ENCODE measurements at regions not wholly inside any gene's neighbourhood (a gene's known extent, or its start where the extent isn't known, plus 50 kb on each side); places are given as distances from the start of the nearest gene placed in this dataset.

DNA sequence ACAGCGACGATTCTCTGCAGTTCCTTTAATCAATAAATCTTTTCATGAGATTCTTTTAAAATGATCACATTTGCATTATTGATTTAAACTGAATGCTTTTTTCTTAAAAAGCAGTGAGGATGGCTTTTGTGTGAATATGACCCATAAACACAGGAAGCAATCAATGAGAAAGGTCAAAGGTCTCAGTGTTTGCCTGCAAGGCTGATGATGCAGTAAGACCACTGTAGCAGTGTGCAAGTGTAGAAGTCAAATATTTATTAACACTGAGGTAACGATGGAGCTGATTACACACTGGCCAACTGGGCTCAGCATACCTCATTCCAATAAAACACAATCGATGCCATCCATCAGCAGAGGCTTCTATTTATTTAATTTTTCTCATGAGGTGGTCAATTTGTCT is 633.5 kb downstream of the DCDC2C start:
- DNase-seq (ENCODE audit: extremely low read depth, low read depth) = no peak
- TF ChIP-seq, protein P1, sequence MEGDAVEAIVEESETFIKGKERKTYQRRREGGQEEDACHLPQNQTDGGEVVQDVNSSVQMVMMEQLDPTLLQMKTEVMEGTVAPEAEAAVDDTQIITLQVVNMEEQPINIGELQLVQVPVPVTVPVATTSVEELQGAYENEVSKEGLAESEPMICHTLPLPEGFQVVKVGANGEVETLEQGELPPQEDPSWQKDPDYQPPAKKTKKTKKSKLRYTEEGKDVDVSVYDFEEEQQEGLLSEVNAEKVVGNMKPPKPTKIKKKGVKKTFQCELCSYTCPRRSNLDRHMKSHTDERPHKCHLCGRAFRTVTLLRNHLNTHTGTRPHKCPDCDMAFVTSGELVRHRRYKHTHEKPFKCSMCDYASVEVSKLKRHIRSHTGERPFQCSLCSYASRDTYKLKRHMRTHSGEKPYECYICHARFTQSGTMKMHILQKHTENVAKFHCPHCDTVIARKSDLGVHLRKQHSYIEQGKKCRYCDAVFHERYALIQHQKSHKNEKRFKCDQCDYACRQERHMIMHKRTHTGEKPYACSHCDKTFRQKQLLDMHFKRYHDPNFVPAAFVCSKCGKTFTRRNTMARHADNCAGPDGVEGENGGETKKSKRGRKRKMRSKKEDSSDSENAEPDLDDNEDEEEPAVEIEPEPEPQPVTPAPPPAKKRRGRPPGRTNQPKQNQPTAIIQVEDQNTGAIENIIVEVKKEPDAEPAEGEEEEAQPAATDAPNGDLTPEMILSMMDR (IDR thresholded peaks at IDR 0.05; ENCODE audit: low read depth, low read length, missing control alignments) = no peak
- no peak overlapping the region for H3K4me3 ChIP-seq (replicated peaks; ENCODE audit: low read depth, low read length)

DNA sequence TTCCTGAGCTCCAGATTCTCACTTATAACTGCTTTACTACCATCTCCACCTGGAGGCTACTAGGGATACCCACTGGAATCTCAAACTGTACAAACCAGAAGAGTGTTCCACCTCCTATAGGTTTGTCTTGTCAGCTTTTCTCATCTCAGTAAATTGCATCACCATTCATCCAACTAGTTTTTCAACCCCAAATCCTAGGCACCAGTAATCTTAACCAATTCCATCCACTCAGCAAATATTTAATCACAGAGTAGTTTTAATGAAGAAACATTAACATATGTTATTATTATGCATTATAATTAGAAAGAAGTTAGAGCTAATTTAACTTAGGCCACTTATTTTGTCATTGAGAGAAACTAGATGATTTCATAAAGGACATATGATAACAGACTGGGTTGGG is 635.0 kb downstream of the DCDC2C start:
- H3K4me3 ChIP-seq (replicated peaks; ENCODE audit: low read depth, low read length) = no peak overlapping the region
- DNase-seq (ENCODE audit: extremely low read depth, low read depth) = no peak
- TF ChIP-seq, protein P1 (IDR thresholded peaks at IDR 0.05; ENCODE audit: low read depth, low read length, missing control alignments) = no peak

DNA sequence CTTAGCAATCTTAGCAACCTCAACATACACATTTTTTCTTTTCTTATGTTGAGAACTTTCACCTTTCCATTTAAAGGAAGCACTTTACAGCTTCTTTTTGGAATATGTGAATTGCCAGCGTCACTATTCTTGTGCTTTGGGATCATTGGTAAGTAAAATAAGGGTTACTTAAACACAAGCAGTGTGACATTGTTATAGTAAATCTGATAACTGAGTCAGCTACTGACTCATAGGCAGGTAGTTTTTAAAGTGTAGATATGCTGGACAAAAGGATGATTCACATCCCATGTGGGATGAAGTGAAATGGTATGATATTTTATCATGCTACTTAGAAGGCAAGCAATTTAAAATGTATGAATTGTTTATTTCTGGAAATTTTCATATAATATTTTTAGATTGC is 637.2 kb downstream of the DCDC2C start:
- TF ChIP-seq, protein P1 (IDR thresholded peaks at IDR 0.05; ENCODE audit: low read depth, low read length, missing control alignments) = no peak
- no peak overlapping the region for H3K4me3 ChIP-seq (replicated peaks; ENCODE audit: low read depth, low read length)
- no peak for DNase-seq (ENCODE audit: extremely low read depth, low read depth)

DNA sequence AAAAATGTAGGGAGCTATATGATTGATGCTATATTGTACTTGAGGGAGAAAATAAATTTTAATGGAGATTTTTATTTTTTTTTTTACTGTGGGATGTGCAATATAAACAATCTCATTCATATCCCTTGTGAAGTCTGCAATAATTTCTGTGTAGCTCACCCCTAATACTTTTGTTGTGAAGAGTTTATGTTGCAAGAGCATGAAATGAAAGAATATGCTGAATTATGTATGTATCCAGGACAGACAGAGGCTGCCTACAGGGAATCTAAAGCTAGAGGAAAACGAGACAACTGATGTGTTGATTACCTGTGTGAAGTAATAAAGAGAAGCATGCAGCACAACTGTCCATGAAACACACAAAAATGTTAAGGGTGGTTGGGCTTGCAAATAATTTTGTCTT is 643.3 kb downstream of the DCDC2C start:
- no peak for DNase-seq (ENCODE audit: extremely low read depth, low read depth)
- no peak overlapping the region for H3K4me3 ChIP-seq (replicated peaks; ENCODE audit: low read depth, low read length)
- TF ChIP-seq, protein P1 (IDR thresholded peaks at IDR 0.05; ENCODE audit: low read depth, low read length, missing control alignments) = no peak

GRCh38 chr2:4353668-4354067 is 650.3 kb downstream of the DCDC2C start:
- TF ChIP-seq, protein P1 (IDR thresholded peaks at IDR 0.05; ENCODE audit: low read depth, low read length, missing control alignments) = no peak
- no peak overlapping the region for H3K4me3 ChIP-seq (replicated peaks; ENCODE audit: low read depth, low read length)
- DNase-seq (ENCODE audit: extremely low read depth, low read depth) = no peak

DNA sequence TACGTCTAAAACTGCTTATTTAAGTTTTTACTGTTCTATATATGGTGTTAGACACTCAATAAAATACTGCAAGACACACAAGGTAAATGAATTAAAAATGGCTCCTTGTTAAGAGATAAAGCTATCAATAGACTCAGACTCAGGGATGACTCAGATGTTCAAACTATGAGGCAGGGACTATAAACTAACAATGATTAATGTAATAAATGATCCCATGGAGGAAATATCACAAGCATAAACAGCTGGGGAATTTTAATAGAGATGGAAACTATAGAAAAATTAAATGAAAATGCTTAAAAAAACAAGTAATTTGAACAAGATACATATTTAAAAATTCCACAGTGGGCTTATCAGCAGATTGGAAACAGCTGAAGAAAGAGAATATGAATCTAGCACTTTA is 650.8 kb downstream of the DCDC2C start:
- no peak for DNase-seq (ENCODE audit: extremely low read depth, low read depth)

DNA sequence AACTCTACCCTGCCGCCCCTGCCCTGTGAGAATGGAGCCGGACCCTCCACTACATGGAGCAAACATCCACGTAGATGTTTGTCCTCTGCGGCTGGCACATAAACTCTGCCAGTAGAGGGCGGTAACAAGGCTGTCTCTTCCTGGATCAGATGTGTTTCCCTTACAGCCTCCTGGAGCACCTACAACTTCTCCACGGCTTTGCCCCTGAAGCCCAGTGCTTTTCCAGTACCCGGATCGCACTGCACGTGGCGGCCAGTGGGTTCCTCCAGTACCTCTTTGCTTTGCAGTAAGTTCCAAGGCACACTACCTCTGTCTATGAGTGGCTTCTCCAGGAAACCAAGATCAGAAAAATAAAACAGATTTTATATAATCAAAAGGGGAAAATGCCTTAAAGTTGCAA is 651.3 kb downstream of the DCDC2C start:
- TF ChIP-seq, protein P1 (IDR thresholded peaks at IDR 0.05; ENCODE audit: low read depth, low read length, missing control alignments) = no peak
- no peak for DNase-seq (ENCODE audit: extremely low read depth, low read depth)

More for the DNA sequence above, 650.8 kb downstream of the DCDC2C start:
- TF ChIP-seq, protein P1 (IDR thresholded peaks at IDR 0.05; ENCODE audit: low read depth, low read length, missing control alignments) = no peak
- no peak overlapping the region for H3K4me3 ChIP-seq (replicated peaks; ENCODE audit: low read depth, low read length)

More for the DNA sequence above, 651.3 kb downstream of the DCDC2C start:
- H3K4me3 ChIP-seq (replicated peaks; ENCODE audit: low read depth, low read length) = no peak overlapping the region

Data from HFF-Myc (cell line).